Activated CD8-positive, alpha-beta memory T cell treated with anti-CD3 and anti-CD28 coated beads, Interleukin-2, amount 10 ng/mL, durations not matched to agents 7 days and 5 days (primary cell): ENCODE measurements at regions not wholly inside any gene's neighbourhood (a gene's known extent, or its start where the extent isn't known, plus 50 kb on each side); places are given as distances from the start of the nearest gene placed in this dataset.

Experiments used
- ATAC-seq: fragments of 150-1000 bp; cut with Tn5 transposase; one replicate; pipeline ENCODE4 v1.10.0; 2021; ENCODE audit warnings: moderate library complexity
- CTCF ChIA-PET: fragments of 350-600 bp; sonication (Branson Sonifier 250); formaldehyde crosslinking; loops from one replicate; lab custom pipeline; 2021; ENCODE audit warnings: antibody characterized with exemption; lab: Charles Lee
- DNase-seq: peaks from one replicate; pipeline ENCODE4 v3.0.0-alpha.2; 2020
- H3K27ac Mint-ChIP-seq: one replicate; pipeline ENCODE4 v1.8.0; 2021; ENCODE audit warnings: mild to moderate bottlenecking, mixed read lengths
- H3K27me3 Mint-ChIP-seq: one replicate; pipeline ENCODE4 v1.8.0; 2021; ENCODE audit warnings: mixed read lengths
- H3K36me3 Mint-ChIP-seq: one replicate; pipeline ENCODE4 v1.8.0; 2021; ENCODE audit warnings: mild to moderate bottlenecking, mixed read lengths
- H3K4me1 Mint-ChIP-seq: one replicate; pipeline ENCODE4 v1.8.0; 2021; ENCODE audit warnings: mixed read lengths
- H3K4me3 Mint-ChIP-seq: one replicate; pipeline ENCODE4 v1.8.0; 2021; ENCODE audit warnings: mild to moderate bottlenecking, moderate library complexity, mixed read lengths
- H3K9me3 Mint-ChIP-seq: one replicate; pipeline ENCODE4 v1.8.0; 2022; ENCODE audit warnings: low read depth, mixed read lengths

DNA sequence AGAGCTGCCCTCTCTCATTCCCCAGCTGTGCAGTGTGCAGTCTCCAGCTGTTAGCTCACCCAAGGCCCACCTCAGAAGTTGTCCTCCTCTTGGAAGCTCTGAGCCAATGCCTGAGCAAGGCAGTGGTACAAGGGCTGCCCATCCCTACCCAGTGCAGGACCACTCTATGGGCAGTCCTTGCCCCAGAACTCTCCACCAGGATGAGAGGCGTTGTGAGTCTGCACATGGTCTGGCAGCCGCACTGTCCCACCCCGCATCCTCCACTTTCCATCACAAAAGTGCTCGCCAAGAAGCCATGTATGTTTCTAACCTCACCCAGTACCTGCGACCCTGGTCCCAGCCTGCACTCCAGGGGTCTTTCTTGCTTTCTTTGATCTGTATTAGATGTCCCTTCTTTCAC is 175.1 kb upstream of the PMEPA1 start:
- Mint-ChIP-seq H3K9me3 (peaks cover 2% of the 10 kb centered on the region), H3K27me3 (peaks cover 30% of the 10 kb centered on the region), H3K36me3 (no peaks in the 10 kb centered on the region), H3K4me3 (no peak overlapping the region), H3K4me1 (no peaks in the 10 kb centered on the region), H3K27ac (no peak overlapping the region)
- CTCF ChIA-PET = no interaction called here
- no peak for ATAC-seq
- no peak for DNase-seq

DNA sequence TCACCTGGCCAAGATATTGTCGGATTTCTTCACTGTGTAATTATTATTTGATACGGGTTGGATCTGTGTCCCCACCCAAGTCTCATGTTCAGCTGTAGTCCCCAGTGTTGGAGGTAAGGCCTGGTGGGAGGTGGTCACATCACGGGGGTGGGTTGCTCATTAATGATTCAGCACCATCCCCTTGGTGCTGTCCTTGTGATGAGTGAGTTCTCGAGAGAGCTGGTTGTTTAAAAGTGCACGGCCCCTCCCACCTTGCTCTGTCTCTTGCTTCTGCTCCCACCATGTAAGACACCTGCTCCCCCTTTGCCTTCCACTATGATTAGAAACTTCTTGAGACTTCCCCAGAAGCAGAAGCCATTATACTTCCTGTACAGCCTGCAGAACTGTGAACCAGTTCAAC is 173.9 kb upstream of the PMEPA1 start:
- H3K27ac Mint-ChIP-seq = no peak overlapping the region
- peaks cover 2% of the 10 kb centered on the region for H3K9me3 Mint-ChIP-seq
- no peaks in the 10 kb centered on the region for H3K4me1 Mint-ChIP-seq
- no peak for ATAC-seq
- CTCF ChIA-PET = no interaction called here
- DNase-seq = no peak
- no peaks in the 10 kb centered on the region for H3K36me3 Mint-ChIP-seq
- H3K4me3 Mint-ChIP-seq = no peak overlapping the region
- H3K27me3 Mint-ChIP-seq = peaks cover 35% of the 10 kb centered on the region

DNA sequence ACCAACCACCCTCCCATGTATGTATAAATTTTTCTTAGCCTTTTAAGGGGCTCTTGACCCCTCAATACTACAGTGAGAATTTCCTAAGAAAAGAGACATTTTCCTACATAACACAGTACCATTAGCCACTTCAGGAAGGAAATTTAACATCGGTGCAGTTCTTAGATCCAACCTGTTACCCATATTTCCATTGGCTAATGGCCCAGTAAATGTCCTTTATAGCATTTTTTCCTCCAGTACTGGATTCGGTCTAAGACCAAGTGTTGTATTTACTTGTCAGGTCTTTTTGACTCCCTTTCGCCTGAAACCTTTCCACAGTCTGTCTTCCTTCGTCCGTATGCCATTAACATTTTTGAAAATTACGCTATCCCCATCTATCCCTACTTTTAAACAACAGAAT is 173.4 kb upstream of the PMEPA1 start:
- no peak for ATAC-seq
- no peaks in the 10 kb centered on the region for H3K36me3 Mint-ChIP-seq
- H3K27me3 Mint-ChIP-seq = peaks cover 31% of the 10 kb centered on the region
- no peaks in the 10 kb centered on the region for H3K4me1 Mint-ChIP-seq
- H3K27ac Mint-ChIP-seq = no peak overlapping the region
- H3K4me3 Mint-ChIP-seq = no peak overlapping the region
- DNase-seq = no peak
- peaks cover 2% of the 10 kb centered on the region for H3K9me3 Mint-ChIP-seq
- CTCF ChIA-PET = no interaction called here

DNA sequence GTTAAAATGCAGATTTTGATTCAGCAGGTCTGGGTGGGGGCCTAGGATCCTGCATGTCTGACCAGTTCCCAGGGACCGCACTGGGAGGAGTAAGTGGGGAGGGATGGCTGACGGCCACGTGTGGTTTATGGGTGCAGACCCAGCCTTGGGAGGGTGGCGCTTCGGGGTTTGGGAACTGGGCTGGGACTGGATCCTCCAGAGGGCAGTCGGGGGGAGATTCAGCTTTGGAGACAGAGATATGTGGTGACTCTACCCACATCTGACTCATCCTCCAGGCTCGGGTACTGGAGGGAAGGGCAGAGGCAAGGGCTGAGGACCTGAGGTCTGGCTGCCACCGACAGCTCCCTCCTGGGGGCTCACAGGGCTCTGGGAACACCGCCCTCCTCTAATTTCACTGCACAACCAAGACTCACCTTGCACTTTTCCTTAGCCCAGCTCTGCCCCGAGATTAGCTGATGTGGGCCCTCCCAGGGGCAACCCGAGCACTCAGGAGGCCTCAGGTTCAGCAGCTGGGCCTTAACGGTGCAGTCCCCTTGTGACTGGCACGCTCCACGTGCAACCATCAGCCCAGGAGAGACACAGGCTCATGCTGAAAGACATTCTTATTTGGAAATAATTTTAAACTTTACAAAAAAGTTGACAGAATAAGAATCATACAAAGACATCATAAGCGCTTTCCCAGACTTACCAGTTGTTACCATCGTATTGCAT is 172.8 kb upstream of the PMEPA1 start:
- ATAC-seq (no peak), DNase-seq (peak; percentile 36)
- peaks cover under 1% of the 10 kb centered on the region for H3K9me3 Mint-ChIP-seq
- no peaks in the 10 kb centered on the region for H3K36me3 Mint-ChIP-seq
- no peak overlapping the region for H3K4me3 Mint-ChIP-seq
- H3K4me1 Mint-ChIP-seq = no peaks in the 10 kb centered on the region
- H3K27me3 Mint-ChIP-seq = peaks cover 26% of the 10 kb centered on the region
- CTCF ChIA-PET = no interaction called here
- no peak overlapping the region for H3K27ac Mint-ChIP-seq

DNA sequence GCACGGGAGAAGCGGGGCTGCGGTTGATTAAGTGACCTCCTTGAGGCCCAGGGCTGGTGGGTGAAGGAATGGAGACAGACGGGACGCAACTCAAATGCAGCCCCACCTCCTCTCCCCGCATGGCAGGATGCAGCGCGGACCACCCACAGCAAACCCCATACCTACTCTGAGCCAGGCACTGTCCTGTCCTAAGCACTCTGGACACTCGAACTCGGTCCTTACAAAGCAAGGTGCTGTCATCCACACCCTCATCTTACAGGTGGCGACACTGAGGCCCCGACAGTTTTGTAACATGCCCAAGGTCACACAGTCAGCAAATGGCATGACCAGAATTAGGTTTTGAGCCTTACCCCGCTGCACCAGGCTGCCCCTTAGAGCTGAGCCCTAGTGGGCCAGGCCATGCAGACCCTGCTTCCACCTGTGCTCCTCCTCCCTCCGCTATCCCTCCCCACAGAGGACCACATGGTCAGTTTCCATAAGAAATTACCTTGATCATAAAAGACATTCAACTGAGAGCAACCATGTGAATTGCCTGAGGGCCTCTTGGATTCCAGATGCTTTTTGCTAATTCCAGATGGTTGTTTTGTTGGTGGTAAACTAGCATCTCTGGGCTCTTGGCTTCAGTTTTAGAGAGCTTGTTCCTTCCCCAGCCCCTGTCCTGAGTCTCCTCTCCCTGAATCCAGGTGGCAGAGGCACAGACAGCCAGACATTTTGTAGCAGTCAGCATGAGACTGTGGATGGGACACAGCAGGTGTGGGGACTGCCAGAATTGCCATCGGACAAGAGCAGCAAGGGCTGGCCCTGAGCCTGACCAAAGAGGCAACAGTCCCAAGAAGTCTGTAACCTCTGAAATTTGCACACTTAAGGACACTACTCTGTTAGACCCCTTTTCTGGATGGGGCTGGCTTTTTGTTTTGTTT is 171.9 kb upstream of the PMEPA1 start:
- DNase-seq (peak; percentile 35), ATAC-seq (no peak)
- CTCF ChIA-PET = no interaction called here
- Mint-ChIP-seq H3K27me3 (peaks cover 23% of the 10 kb centered on the region), H3K36me3 (no peaks in the 10 kb centered on the region), H3K27ac (no peak overlapping the region), H3K4me3 (no peak overlapping the region), H3K4me1 (no peaks in the 10 kb centered on the region), H3K9me3 (no peaks in the 10 kb centered on the region)

DNA sequence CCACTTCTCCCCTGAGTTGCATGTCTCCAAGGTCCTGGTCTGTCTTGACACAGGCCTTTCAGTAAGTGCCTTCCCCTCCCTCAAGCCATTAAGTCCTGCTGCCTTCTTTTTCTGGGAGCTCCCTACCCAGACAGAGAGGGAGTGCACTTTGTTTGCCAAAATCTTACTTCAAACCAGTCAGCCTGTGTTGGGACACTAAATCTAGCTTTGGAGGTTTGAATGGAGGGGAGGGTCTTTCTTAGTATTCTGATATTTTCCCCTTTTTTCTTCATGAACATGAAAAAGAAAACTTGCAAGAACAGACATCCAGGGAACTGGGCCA is 170.7 kb upstream of the PMEPA1 start:
- Mint-ChIP-seq H3K4me1 (no peaks in the 10 kb centered on the region), H3K9me3 (no peaks in the 10 kb centered on the region), H3K4me3 (no peak overlapping the region), H3K27ac (no peak overlapping the region), H3K36me3 (no peaks in the 10 kb centered on the region), H3K27me3 (peaks cover 21% of the 10 kb centered on the region)
- no peak for DNase-seq
- CTCF ChIA-PET = interaction anchor here (0.6 kb wide), 1 partner anchor 1103 kb away, joined by 3 read pairs; no protein-coding TSS in a partner anchor
- no peak for ATAC-seq

DNA sequence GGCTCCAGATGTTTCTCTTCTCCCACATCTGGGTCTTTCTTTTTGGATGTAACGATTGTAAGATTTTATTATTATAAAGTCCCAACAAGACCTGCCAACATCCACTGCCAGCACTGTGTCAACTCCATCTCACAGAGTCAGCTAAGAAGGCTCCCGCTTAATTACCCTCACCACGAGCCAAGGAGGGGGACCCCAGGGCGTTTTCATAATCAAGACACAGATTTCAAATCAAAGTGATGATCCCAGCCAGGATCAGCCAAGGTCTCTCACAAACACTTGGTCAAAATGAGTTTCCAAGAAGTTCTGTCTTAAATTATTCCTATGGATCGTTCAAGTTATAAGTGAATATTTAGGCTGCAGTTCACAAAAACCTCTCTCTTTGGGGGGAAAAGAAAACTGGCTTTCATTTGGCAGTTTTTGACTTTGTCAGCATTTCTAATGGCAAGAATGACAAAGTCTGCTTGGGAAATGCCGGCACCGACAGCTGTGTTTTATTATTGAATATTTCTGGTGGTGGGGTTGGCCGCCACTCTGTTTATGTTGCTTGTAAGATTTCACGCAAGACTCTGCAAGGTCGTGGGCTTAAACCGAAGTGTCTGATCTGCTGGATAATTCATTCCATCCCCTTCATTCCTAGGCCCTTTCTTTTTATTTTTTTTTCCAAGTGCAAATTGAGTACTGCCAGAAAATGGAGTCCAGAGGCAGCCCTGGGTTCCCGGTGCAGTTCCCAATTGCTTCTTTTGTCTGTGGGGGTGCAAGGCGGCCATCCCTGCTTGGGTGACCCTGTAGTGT is 170.2 kb upstream of the PMEPA1 start:
- CTCF ChIA-PET = no interaction called here
- peak; percentile 9 for DNase-seq
- no peaks in the 10 kb centered on the region for H3K9me3 Mint-ChIP-seq
- no peak for ATAC-seq
- no peaks in the 10 kb centered on the region for H3K36me3 Mint-ChIP-seq
- no peaks in the 10 kb centered on the region for H3K4me1 Mint-ChIP-seq
- H3K27ac Mint-ChIP-seq = no peak overlapping the region
- H3K4me3 Mint-ChIP-seq = no peak overlapping the region
- peaks cover 21% of the 10 kb centered on the region for H3K27me3 Mint-ChIP-seq

DNA sequence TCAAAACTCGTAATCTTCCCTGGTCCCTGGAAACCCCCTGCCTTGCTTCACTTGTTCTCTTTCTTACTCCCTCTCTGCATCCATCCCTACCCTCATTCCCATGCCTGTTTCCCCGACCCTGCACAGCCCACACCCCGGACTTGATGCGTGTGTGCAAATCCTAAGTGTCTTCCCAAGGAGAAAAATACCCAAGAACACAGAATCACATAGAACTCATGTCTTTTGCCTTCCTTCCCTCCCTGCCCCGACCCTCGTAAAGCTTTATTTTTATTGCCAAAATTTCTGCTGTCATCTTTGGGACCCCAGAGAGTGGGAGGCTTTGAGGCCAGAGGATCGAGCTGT is 169.6 kb upstream of the PMEPA1 start:
- H3K4me1 Mint-ChIP-seq = no peaks in the 10 kb centered on the region
- CTCF ChIA-PET = no interaction called here
- H3K27ac Mint-ChIP-seq = no peak overlapping the region
- H3K4me3 Mint-ChIP-seq = no peak overlapping the region
- peaks cover 21% of the 10 kb centered on the region for H3K27me3 Mint-ChIP-seq
- H3K9me3 Mint-ChIP-seq = no peaks in the 10 kb centered on the region
- ATAC-seq (no peak), DNase-seq (peak; percentile 4)
- no peaks in the 10 kb centered on the region for H3K36me3 Mint-ChIP-seq

DNA sequence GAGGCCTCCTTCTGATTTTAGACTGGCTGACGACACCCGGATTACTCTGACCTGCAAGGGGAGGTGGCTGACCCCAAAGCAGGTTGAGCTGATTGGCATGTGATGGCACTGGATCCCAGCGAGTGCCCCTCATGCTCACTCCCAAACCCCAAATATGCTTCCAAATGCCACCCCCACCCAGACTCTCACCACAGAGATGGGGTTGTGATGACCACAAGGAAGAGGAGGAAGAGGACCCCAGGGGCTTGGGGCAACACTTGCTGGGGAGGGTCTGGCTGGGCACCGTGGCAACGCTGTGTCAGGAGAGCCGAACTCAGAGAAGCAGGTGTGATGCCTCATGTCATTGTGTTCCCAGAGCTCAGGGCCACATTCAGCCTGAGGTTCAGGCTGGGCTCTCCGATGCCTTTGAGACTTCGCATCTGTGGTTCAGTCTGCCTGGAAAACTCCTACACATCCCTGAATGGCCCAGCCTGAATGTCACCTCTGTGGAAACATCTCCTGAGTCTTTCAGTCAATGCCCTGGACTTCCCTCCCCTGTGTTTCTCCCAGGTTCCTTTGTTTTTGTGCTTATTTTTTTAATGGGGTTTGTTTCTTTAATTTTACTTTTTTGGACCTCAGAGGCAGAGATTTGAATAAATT is 169.1 kb upstream of the PMEPA1 start:
- no peak overlapping the region for H3K4me3 Mint-ChIP-seq
- CTCF ChIA-PET = no interaction called here
- no peaks in the 10 kb centered on the region for H3K36me3 Mint-ChIP-seq
- H3K27ac Mint-ChIP-seq = no peak overlapping the region
- DNase-seq (peak; percentile 14), ATAC-seq (no peak)
- peaks cover 19% of the 10 kb centered on the region for H3K27me3 Mint-ChIP-seq
- no peaks in the 10 kb centered on the region for H3K9me3 Mint-ChIP-seq
- no peaks in the 10 kb centered on the region for H3K4me1 Mint-ChIP-seq

DNA sequence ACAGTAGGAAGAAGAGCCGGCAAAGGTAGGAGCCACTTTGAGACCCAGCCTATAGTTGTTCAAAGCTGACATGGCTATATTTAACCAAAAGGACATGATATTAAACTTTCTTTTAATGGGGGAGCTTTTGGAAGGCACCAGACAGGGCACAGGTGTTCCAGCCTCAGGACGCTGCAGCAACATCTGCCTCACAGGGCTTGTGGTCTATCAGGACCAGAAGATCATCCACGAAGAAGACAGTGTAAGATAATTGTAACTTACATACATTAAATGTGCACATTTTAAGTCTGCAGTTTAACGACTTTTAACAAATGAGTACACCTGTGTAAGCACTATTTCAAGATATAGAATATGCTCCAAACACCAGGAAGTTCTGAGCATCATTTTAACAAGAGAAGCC is 168.2 kb upstream of the PMEPA1 start:
- ATAC-seq = no peak
- H3K27ac Mint-ChIP-seq = no peak overlapping the region
- no peaks in the 10 kb centered on the region for H3K9me3 Mint-ChIP-seq
- H3K4me3 Mint-ChIP-seq = no peak overlapping the region
- no peaks in the 10 kb centered on the region for H3K4me1 Mint-ChIP-seq
- DNase-seq = no peak
- peaks cover 13% of the 10 kb centered on the region for H3K27me3 Mint-ChIP-seq
- CTCF ChIA-PET = no interaction called here
- no peaks in the 10 kb centered on the region for H3K36me3 Mint-ChIP-seq

DNA sequence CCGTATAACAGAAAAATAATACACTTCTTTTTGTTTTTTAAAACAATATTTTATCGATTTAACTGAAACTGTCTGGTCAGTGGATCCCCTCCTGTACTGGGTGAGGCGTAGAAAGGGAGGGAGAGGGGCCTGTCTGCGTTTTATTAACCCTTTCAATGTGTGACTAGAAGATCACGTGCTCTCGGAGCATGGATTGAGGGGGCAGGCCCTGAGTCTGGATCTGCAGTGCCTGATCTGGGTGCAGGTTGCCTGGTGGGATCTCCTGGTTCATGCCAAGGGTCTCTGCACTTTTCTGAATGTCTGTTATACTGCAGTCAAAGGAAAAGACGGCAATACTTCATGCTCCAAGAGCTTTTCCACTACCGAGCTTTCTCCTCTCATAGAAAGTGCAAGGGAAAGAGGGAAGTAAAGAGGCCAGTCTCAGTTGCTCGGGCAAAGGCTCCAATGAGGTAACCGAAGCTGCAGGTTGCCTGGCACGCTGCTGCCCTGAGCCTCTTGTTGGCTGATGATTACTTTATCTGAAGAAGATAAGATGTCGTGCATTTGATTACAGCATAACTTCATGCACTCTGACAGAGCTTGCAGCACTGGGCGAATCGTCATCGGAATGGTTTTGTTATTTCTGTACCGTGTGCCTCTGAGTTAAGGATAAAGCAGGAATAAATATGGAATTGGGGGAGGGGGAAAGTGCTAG is 167.5 kb upstream of the PMEPA1 start:
- Mint-ChIP-seq H3K27me3 (peaks cover 13% of the 10 kb centered on the region), H3K9me3 (no peaks in the 10 kb centered on the region), H3K4me1 (no peaks in the 10 kb centered on the region), H3K4me3 (no peak overlapping the region), H3K27ac (no peak overlapping the region), H3K36me3 (no peaks in the 10 kb centered on the region)
- DNase-seq = peak; percentile 30
- CTCF ChIA-PET = no interaction called here
- no peak for ATAC-seq

DNA sequence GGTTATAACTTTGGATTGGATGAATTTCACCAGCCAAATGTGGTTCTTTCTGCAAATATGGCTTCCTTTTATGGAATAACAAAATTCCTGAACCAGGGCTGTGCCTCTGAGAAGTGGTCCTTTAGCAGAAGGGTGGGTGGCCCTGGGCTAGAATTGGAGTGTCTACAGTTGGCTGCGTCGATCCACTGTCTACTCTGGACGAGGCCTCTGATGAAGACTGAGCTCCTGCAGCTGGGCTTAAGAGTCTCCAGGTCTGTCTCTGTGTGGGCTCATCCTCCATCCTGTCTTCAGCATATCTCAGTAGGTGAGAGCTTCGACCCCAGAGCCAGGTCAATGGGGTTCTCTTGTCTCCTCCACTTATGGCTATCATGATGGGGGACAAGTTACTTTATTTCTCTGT is 166.3 kb upstream of the PMEPA1 start:
- Mint-ChIP-seq H3K36me3 (no peaks in the 10 kb centered on the region), H3K4me3 (no peak overlapping the region), H3K27ac (no peak overlapping the region), H3K9me3 (no peaks in the 10 kb centered on the region), H3K27me3 (peaks cover 13% of the 10 kb centered on the region), H3K4me1 (no peaks in the 10 kb centered on the region)
- peak; percentile 15 for DNase-seq
- no peak for ATAC-seq
- CTCF ChIA-PET = no interaction called here

DNA sequence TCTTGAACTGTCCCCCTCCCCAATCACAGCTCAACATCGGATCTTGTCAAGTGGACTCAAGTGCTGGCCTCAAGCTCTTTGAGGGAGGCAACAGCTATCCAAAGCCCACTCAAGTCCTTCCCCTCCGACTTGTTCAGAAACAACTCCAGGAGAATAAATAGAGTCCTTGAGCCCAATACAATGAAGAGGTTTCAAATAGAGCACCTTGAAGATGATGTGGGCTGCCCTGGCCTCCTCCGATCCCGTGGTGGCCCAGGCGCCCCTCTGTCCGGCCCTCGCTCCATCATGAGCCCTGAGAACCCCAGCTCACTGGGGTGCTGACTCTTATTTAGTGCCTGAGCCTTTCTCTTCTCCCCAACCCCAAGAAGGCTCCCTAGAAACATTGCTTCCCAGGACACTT is 164.3 kb upstream of the PMEPA1 start:
- H3K9me3 Mint-ChIP-seq = no peaks in the 10 kb centered on the region
- H3K4me1 Mint-ChIP-seq = no peaks in the 10 kb centered on the region
- peaks cover 9% of the 10 kb centered on the region for H3K27me3 Mint-ChIP-seq
- no peaks in the 10 kb centered on the region for H3K36me3 Mint-ChIP-seq
- CTCF ChIA-PET = interaction anchor here (1.6 kb wide), 1 partner anchor 220 kb away, joined by 4 read pairs; no protein-coding TSS in a partner anchor
- H3K27ac Mint-ChIP-seq = no peak overlapping the region
- no peak overlapping the region for H3K4me3 Mint-ChIP-seq
- peak; percentile 28 for DNase-seq
- no peak for ATAC-seq
